Neural cell (in vitro differentiated cells): ENCODE measurements at regions not wholly inside any gene's neighbourhood (a gene's known extent, or its start where the extent isn't known, plus 50 kb on each side); places are given as distances from the start of the nearest gene placed in this dataset.

ENCODE experiments used
- EP300 ChIP-seq: fragments of 450-650 bp; conservative IDR thresholded peaks from 2 replicates; pipeline ENCODE4 v1.6.1; 2014; ENCODE audit warnings: antibody characterized with exemption, mild to moderate bottlenecking, moderate library complexity; ENCODE audit not compliant: poor library complexity, severe bottlenecking
- EZH2 ChIP-seq: fragments of 200-600, 300-800 bp; shearing (Covaris generic), sonication (generic); IDR thresholded peaks from 2 replicates; pipeline ENCODE4 v1.6.1; 2014; ENCODE audit warnings: antibody characterized with exemption, low read length, borderline replicate concordance, mild to moderate bottlenecking; ENCODE audit not compliant: insufficient read depth, poor library complexity, severe bottlenecking
- MXI1 ChIP-seq: fragments of 450-650 bp; conservative IDR thresholded peaks from 2 replicates; pipeline ENCODE4 v1.6.1; 2014; ENCODE audit warnings: antibody characterized with exemption, mild to moderate bottlenecking; ENCODE audit not compliant: poor library complexity, severe bottlenecking
- POLR2AphosphoS5 ChIP-seq: IDR thresholded peaks from 2 replicates; pipeline ENCODE4 v1.6.1; 2012
- RAD21 ChIP-seq: fragments of 450-650 bp; conservative IDR thresholded peaks from 2 replicates; pipeline ENCODE4 v1.6.1; 2014; ENCODE audit warnings: antibody characterized with exemption, mild to moderate bottlenecking, moderate library complexity
- TAF1 ChIP-seq: IDR thresholded peaks from 2 replicates; pipeline ENCODE4 v1.6.1; 2012; ENCODE audit warnings: low read depth
- TF ChIP-seq, protein P1 (sequence below): fragments of 450-650 bp; IDR thresholded peaks from 2 replicates; pipeline ENCODE4 v1.5.1; 2014; ENCODE audit warnings: antibody characterized with exemption, mild to moderate bottlenecking, moderate library complexity; ENCODE audit not compliant: poor library complexity, severe bottlenecking
- TF ChIP-seq, protein P2 (sequence below): IDR thresholded peaks from 2 replicates; pipeline ENCODE4 v1.6.1; 2012; ENCODE audit warnings: borderline replicate concordance

- TF ChIP-seq, protein P1, sequence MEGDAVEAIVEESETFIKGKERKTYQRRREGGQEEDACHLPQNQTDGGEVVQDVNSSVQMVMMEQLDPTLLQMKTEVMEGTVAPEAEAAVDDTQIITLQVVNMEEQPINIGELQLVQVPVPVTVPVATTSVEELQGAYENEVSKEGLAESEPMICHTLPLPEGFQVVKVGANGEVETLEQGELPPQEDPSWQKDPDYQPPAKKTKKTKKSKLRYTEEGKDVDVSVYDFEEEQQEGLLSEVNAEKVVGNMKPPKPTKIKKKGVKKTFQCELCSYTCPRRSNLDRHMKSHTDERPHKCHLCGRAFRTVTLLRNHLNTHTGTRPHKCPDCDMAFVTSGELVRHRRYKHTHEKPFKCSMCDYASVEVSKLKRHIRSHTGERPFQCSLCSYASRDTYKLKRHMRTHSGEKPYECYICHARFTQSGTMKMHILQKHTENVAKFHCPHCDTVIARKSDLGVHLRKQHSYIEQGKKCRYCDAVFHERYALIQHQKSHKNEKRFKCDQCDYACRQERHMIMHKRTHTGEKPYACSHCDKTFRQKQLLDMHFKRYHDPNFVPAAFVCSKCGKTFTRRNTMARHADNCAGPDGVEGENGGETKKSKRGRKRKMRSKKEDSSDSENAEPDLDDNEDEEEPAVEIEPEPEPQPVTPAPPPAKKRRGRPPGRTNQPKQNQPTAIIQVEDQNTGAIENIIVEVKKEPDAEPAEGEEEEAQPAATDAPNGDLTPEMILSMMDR = no peak
- no peak for TF ChIP-seq POLR2AphosphoS5
- TF ChIP-seq EP300 = no peak
- TF ChIP-seq, protein P2, sequence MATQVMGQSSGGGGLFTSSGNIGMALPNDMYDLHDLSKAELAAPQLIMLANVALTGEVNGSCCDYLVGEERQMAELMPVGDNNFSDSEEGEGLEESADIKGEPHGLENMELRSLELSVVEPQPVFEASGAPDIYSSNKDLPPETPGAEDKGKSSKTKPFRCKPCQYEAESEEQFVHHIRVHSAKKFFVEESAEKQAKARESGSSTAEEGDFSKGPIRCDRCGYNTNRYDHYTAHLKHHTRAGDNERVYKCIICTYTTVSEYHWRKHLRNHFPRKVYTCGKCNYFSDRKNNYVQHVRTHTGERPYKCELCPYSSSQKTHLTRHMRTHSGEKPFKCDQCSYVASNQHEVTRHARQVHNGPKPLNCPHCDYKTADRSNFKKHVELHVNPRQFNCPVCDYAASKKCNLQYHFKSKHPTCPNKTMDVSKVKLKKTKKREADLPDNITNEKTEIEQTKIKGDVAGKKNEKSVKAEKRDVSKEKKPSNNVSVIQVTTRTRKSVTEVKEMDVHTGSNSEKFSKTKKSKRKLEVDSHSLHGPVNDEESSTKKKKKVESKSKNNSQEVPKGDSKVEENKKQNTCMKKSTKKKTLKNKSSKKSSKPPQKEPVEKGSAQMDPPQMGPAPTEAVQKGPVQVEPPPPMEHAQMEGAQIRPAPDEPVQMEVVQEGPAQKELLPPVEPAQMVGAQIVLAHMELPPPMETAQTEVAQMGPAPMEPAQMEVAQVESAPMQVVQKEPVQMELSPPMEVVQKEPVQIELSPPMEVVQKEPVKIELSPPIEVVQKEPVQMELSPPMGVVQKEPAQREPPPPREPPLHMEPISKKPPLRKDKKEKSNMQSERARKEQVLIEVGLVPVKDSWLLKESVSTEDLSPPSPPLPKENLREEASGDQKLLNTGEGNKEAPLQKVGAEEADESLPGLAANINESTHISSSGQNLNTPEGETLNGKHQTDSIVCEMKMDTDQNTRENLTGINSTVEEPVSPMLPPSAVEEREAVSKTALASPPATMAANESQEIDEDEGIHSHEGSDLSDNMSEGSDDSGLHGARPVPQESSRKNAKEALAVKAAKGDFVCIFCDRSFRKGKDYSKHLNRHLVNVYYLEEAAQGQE = no peak
- TF ChIP-seq EZH2 = no peak
- TF ChIP-seq RAD21 = no peak
- TF ChIP-seq TAF1 = no peak
- TF ChIP-seq MXI1 = no peak
Measured at GRCh38 chr18:70387027-70387426, 98.2 kb downstream of the SOCS6 start.
